Activated T-helper 1 cell treated with anti-CD3 and anti-CD28 coated beads, Interleukin-12 subunit alpha, Interleukin-12 subunit beta, Interleukin-2, Interleukin-4 antibody, amounts not matched to agents 30 ng/mL and 10 ng/mL and 1 ng/mL, durations not matched to agents 14 hours and 24 hours and 36 hours (primary cell): ENCODE measurements at regions not wholly inside any gene's neighbourhood (a gene's known extent, or its start where the extent isn't known, plus 50 kb on each side); places are given as distances from the start of the nearest gene placed in this dataset.

Experiments used
- DNase-seq: peaks from one replicate; pipeline ENCODE4 v3.0.0; 2021; ENCODE audit warnings: low spot score
- H3K27ac Mint-ChIP-seq: one replicate; pipeline ENCODE4 v1.8.0; 2021; ENCODE audit warnings: mild to moderate bottlenecking, mixed read lengths
- H3K27me3 Mint-ChIP-seq: one replicate; pipeline ENCODE4 v1.8.0; 2022; ENCODE audit warnings: mild to moderate bottlenecking, moderate library complexity, mixed read lengths; ENCODE audit not compliant: insufficient read depth
- H3K36me3 Mint-ChIP-seq: one replicate; pipeline ENCODE4 v1.8.0; 2021; ENCODE audit warnings: low read depth, mixed read lengths
- H3K4me1 Mint-ChIP-seq: one replicate; pipeline ENCODE4 v1.8.0; 2021; ENCODE audit warnings: low read depth, mixed read lengths
- H3K4me3 Mint-ChIP-seq: one replicate; pipeline ENCODE4 v1.8.0; 2021; ENCODE audit warnings: mild to moderate bottlenecking, moderate library complexity, mixed read lengths
- H3K9me3 Mint-ChIP-seq: one replicate; pipeline ENCODE4 v1.8.0; 2021; ENCODE audit warnings: mixed read lengths
- intact Hi-C: fragments of 100-400 bp; cut with micrococcal nuclease; formaldehyde crosslinking; loops from one replicate; pipeline ENCODE4 v1.15.1; 2024

DNA sequence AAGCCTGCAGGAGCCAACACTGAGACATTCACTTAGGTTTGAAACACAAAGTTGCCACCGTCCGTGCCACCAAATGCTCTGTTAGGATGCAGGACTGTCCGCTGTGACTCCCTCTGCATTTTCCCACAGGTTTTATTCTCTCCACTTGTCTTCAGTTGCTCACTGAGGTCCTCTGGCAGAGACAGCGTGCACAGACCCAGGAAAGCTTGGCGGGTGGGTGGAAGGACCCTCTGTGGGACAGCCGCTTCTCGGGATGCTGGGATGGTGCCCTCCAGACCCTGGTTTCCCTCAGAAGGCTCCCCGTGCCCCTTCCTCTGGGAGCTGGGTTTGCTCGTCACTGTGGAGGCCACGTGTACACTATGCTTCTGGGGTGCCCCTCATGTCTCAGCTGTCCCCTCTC, 733.6 kb downstream of the GALR1 start:
- no peak for DNase-seq
- Mint-ChIP-seq H3K4me3 (no peak overlapping the region), H3K4me1 (no peaks in the 10 kb centered on the region), H3K27ac (no peak overlapping the region), H3K36me3 (no peaks in the 10 kb centered on the region), H3K27me3 (no peaks in the 10 kb centered on the region), H3K9me3 (peaks cover 6% of the 10 kb centered on the region)
- intact Hi-C loops, result loop anchor here (10.0 kb wide), 1 partner anchor 78 kb away; no protein-coding TSS in a partner anchor

DNA sequence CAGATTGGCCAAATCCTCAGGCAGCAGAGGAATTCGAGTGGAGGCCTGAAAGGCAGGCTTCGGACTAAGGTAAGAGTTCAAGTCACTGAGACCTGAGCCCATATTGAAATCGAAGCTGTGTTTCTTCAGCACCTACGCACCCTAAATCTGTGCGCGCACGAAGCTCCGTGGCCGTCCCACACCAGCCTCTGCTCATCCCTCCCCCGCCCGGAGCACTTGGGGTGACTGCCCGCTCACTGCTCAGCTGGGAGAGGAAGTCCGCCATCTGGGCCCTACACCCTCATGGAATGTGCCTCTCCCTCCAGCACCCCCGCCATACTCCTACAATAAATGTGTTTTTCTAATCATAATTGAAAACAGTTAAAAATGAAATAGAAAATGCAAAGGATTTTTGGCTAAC, 734.5 kb downstream of the GALR1 start:
- peaks cover 4% of the 10 kb centered on the region for H3K9me3 Mint-ChIP-seq
- no peaks in the 10 kb centered on the region for H3K36me3 Mint-ChIP-seq
- no peak overlapping the region for H3K4me3 Mint-ChIP-seq
- H3K27me3 Mint-ChIP-seq, result no peaks in the 10 kb centered on the region
- no peak for DNase-seq
- H3K4me1 Mint-ChIP-seq, result no peaks in the 10 kb centered on the region
- H3K27ac Mint-ChIP-seq, result no peak overlapping the region
- intact Hi-C loops, result loop anchor here (10.0 kb wide), 1 partner anchor 79 kb away; no protein-coding TSS in a partner anchor

DNA sequence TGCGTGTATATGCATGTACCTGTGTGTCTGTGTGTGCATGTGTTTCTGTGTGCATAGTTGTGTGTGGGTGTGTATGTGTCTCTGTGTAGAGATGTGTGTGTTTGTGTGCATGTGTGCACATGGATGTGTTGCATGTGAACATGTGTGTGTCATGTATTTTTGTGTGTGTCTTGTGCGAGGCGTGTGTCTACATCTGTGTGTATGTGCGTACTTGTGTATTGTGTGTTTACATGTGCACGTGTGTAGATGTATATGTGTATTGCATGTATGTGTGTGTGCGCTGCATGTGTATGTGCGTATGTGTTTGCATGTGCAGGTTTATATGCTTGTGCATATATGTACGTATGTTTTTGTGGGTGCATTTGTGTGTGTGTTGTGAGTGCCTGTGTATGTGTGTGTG, 735.2 kb downstream of the GALR1 start:
- Mint-ChIP-seq H3K36me3 (no peaks in the 10 kb centered on the region), H3K4me1 (no peaks in the 10 kb centered on the region), H3K9me3 (peaks cover 4% of the 10 kb centered on the region), H3K27me3 (no peaks in the 10 kb centered on the region), H3K27ac (no peak overlapping the region), H3K4me3 (no peak overlapping the region)
- intact Hi-C loops, result loop anchor here (10.0 kb wide), 1 partner anchor 80 kb away; no protein-coding TSS in a partner anchor
- no peak for DNase-seq

GRCh38 chr18:77985526-77986281, 736.1 kb downstream of the GALR1 start:
- H3K27ac Mint-ChIP-seq, result no peak overlapping the region
- no peaks in the 10 kb centered on the region for H3K27me3 Mint-ChIP-seq
- intact Hi-C loops, result loop anchor here (10.0 kb wide), 1 partner anchor 81 kb away; no protein-coding TSS in a partner anchor
- no peak for DNase-seq
- no peaks in the 10 kb centered on the region for H3K9me3 Mint-ChIP-seq
- H3K36me3 Mint-ChIP-seq, result no peaks in the 10 kb centered on the region
- no peak overlapping the region for H3K4me3 Mint-ChIP-seq
- no peaks in the 10 kb centered on the region for H3K4me1 Mint-ChIP-seq

DNA sequence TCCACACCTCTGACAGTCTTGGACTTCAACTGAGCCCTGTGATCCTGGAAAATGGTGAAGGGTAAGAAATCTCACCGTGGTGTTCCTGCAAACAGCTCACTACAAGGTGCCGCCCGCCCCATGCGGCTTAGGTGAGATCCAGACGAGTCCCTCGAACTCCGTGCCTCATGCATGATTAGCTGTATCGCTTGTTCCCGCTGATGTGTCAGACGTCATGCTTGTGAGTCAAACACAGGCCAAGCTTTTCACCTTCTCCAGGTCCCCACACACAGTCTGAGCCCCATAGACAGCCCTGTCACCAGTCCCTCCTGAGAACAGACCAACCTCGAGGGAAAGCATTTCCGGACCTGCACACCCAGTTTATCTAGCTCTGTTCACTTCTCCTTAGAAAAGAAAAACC, 740.5 kb downstream of the GALR1 start:
- intact Hi-C loops, result no loop called here
- no peaks in the 10 kb centered on the region for H3K27me3 Mint-ChIP-seq
- no peak overlapping the region for H3K4me3 Mint-ChIP-seq
- no peak for DNase-seq
- no peaks in the 10 kb centered on the region for H3K36me3 Mint-ChIP-seq
- peaks cover 5% of the 10 kb centered on the region for H3K9me3 Mint-ChIP-seq
- no peak overlapping the region for H3K27ac Mint-ChIP-seq
- H3K4me1 Mint-ChIP-seq, result no peaks in the 10 kb centered on the region

- no peak overlapping the region for H3K4me3 Mint-ChIP-seq
- no peak for DNase-seq
- peaks cover 5% of the 10 kb centered on the region for H3K9me3 Mint-ChIP-seq
- H3K27ac Mint-ChIP-seq, result no peak overlapping the region
- no peaks in the 10 kb centered on the region for H3K27me3 Mint-ChIP-seq
- intact Hi-C loops, result no loop called here
- no peaks in the 10 kb centered on the region for H3K4me1 Mint-ChIP-seq
- H3K36me3 Mint-ChIP-seq, result no peaks in the 10 kb centered on the region
Measured at GRCh38 chr18:77990901-77991300, 741.3 kb downstream of the GALR1 start.

GRCh38 chr18:77992057-77992456, 742.4 kb downstream of the GALR1 start:
- Mint-ChIP-seq H3K36me3 (no peaks in the 10 kb centered on the region), H3K4me3 (no peak overlapping the region), H3K27me3 (no peaks in the 10 kb centered on the region), H3K27ac (no peak overlapping the region), H3K4me1 (no peaks in the 10 kb centered on the region), H3K9me3 (peaks cover 5% of the 10 kb centered on the region)
- no peak for DNase-seq
- intact Hi-C loops, result no loop called here

DNA sequence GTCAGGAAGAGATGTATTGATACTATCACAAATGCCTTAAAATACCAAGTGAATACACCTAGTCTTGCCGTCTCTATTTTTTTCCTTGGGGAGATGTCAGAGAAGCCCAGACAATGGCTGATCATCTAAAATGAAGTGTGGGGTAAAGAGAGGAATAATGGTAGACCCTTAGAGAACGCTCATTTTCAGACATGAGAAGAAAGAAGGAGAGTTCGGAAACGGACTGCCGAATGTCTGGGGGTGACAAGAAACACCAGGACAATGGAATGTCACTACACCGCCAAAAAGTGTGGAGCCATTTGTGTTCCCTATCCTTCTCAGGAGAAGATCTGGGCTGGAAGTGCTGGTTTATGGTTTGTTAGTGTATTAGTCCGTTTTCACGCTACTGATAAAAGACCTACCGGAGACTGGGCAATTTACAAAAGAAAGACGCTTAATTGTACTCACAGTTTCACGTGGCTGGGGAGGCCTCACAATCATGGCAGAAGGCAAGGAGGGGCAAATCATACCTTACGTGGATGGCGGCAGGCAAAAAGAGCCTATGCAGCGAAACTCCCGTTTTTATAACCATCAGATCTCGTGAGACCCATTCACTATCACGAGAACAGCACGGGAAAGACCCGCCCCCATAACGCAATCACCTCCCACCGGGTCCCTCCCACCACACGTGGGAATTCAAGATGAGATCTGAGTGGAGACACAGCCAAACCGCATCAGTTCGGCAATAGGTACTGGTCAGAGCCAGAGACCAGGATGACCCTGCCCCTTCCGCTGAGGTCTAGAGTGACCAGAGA, 743.7 kb downstream of the GALR1 start:
- intact Hi-C loops, result no loop called here
- peaks cover 5% of the 10 kb centered on the region for H3K9me3 Mint-ChIP-seq
- no peaks in the 10 kb centered on the region for H3K27me3 Mint-ChIP-seq
- no peak for DNase-seq
- no peaks in the 10 kb centered on the region for H3K36me3 Mint-ChIP-seq
- no peak overlapping the region for H3K4me3 Mint-ChIP-seq
- H3K4me1 Mint-ChIP-seq, result no peaks in the 10 kb centered on the region
- H3K27ac Mint-ChIP-seq, result no peak overlapping the region

DNA sequence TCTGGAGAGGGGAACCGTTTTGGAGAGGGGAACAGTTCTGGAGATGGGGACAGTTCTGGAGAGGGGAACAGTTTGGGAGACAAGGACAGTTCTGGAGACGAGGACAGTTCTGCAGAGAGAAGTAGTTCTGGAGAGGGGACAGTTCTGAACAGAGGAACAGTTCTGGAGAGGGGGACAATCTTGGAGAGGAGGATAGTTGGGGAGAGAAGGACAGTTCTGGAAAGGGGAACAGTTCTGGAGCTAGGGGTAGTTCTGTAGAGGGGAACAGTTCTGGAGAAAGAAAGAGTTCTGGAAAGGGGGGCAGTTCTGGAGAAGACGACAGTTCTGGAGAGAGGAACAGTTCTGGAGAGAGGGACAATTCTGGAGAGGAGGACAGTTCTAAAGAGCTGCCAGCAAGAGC, 745.9 kb downstream of the GALR1 start:
- no peak overlapping the region for H3K4me3 Mint-ChIP-seq
- H3K27me3 Mint-ChIP-seq, result no peaks in the 10 kb centered on the region
- intact Hi-C loops, result no loop called here
- DNase-seq, result no peak
- no peak overlapping the region for H3K27ac Mint-ChIP-seq
- H3K4me1 Mint-ChIP-seq, result no peaks in the 10 kb centered on the region
- H3K36me3 Mint-ChIP-seq, result no peaks in the 10 kb centered on the region
- H3K9me3 Mint-ChIP-seq, result peaks cover 11% of the 10 kb centered on the region

DNA sequence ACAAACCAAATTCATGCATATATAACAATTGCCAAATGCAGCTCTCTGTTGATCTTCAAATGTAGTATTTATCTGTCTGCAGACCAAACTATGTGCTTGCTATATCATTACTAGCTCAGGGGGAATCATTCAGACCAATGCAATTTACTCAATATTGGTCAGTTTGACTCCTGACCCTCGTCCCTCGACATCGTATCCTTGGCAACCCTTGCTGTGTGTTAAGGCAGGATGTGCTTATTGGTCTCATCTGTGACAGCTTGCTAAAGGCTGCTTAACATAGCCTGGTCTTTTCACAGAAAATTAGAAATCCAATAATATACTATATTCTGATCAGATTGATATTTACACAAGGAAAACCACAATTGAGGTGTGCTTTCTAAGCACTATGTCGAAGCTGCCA, 747.1 kb downstream of the GALR1 start:
- Mint-ChIP-seq H3K36me3 (no peaks in the 10 kb centered on the region), H3K27ac (no peak overlapping the region), H3K27me3 (no peaks in the 10 kb centered on the region), H3K4me3 (no peak overlapping the region), H3K9me3 (peaks cover 11% of the 10 kb centered on the region), H3K4me1 (no peaks in the 10 kb centered on the region)
- no peak for DNase-seq
- intact Hi-C loops, result no loop called here

DNA sequence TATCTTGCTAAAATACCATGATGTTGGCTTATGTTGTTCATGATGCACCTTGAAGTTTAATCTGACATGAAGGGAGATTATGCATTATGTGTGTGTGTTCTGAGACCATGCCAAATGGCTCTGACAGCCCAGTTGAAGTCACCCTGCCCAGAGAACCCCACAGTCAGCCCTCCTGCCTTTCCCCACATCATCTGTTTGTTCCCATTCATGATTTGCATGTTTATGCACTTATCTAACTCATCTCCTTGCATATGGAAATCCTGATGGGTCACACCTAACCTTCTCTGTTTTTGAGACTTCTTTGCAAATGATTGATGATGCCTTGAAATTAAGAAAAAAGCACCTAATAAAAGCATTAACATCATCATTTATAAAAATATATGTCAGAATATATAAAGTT, 752.2 kb downstream of the GALR1 start:
- Mint-ChIP-seq H3K27ac (no peak overlapping the region), H3K9me3 (peaks cover 6% of the 10 kb centered on the region), H3K4me1 (no peaks in the 10 kb centered on the region), H3K27me3 (peaks cover 2% of the 10 kb centered on the region), H3K4me3 (no peak overlapping the region), H3K36me3 (no peaks in the 10 kb centered on the region)
- DNase-seq, result no peak
- intact Hi-C loops, result no loop called here

DNA sequence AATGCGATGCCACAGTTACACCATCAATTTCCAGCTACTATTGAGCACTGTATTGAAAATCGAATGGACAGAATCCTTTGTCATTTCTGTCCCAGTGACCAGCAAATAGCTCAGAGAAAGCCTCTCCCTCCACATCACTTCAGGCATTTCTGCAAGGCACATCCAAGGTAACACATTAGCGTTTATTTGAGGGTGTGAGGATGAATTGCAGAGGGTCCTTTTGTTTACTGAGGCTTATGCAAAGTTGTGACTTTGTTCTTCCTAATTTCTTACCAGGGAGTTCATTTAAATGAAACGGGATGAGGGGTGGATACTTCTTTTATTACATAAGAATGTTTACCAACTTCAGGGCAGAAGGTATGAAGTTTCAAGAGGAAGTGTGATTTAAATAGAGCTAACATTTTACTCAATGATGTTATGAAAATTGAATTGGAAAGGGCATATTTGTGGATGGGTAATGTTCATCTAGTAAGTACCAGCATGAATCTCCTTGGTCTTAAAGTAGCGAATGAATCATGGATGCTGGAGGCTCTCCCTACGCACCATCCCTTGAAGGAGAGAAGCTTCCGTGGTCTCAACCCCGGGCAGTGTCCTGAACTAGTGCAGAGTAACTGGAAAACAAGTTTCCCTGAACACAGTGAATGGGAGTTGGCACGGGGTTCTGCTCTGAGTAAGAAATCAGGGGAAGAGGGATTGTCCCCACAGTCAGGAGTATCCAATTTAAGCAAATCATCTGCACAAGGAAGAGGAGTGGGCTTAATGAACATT, 756.5 kb downstream of the GALR1 start:
- Mint-ChIP-seq H3K9me3 (peaks cover 13% of the 10 kb centered on the region), H3K4me1 (no peaks in the 10 kb centered on the region), H3K27me3 (peaks cover 2% of the 10 kb centered on the region), H3K27ac (no peak overlapping the region), H3K4me3 (no peak overlapping the region), H3K36me3 (no peaks in the 10 kb centered on the region)
- no peak for DNase-seq
- intact Hi-C loops, result no loop called here

DNA sequence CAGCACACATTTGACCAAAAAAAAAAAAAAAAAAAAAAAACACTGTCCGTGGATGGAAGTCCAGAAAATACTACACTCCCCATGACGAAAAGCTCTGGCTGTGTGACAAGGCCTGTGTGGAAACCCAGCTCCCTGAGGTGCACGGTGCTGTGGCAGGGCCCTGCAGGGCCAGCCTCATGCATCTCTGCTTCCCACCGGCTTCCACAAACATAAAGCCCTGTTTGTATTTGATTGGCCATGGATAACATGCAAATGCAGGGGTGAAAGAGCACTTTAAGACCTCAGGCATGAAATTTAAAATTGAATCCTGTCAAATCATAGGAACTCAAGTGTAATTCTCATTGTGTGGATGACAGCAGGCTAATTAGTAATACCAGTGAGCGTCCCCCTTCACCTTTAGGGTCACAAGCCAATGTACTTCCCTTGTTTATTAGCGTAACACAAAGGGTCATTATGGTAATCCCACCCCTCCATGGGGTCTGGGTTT, 757.2 kb downstream of the GALR1 start:
- Mint-ChIP-seq H3K27ac (no peak overlapping the region), H3K9me3 (peaks cover 13% of the 10 kb centered on the region), H3K36me3 (no peaks in the 10 kb centered on the region), H3K27me3 (peaks cover 2% of the 10 kb centered on the region), H3K4me3 (no peak overlapping the region), H3K4me1 (no peaks in the 10 kb centered on the region)
- no peak for DNase-seq
- intact Hi-C loops, result no loop called here
